DND-41 (cell line): ENCODE measurements at regions not wholly inside any gene's neighbourhood (a gene's known extent, or its start where the extent isn't known, plus 50 kb on each side); places are given as distances from the start of the nearest gene placed in this dataset.

ENCODE experiments used
- ATAC-seq: fragments of 200-7000 bp; cut with Tn5 transposase; 3 replicates; pipeline ENCODE4 v1.9.1; 2021; ENCODE audit warnings: low read depth; ENCODE audit not compliant: insufficient read depth
- DNase-seq: peaks from one replicate; pipeline ENCODE4 v3.0.0-alpha.2; 2020
- H2AFZ ChIP-seq: 2 replicates; pipeline ENCODE4 v1.6.0; 2012; ENCODE audit warnings: low read depth, low read length
- H3K27ac ChIP-seq: 2 replicates; pipeline ENCODE4 v1.5.1; 2012; ENCODE audit warnings: low read length, inconsistent platforms
- H3K27me3 ChIP-seq: fragments of 200-600 bp; sonication (generic); 2 replicates; pipeline ENCODE4 v1.6.0; 2012; ENCODE audit warnings: low read length, mild to moderate bottlenecking, inconsistent platforms; ENCODE audit not compliant: insufficient read depth, poor library complexity
- H3K36me3 ChIP-seq: 2 replicates; pipeline ENCODE4 v1.5.1; 2012; ENCODE audit warnings: low read length, inconsistent platforms; ENCODE audit not compliant: insufficient read depth
- H3K4me1 ChIP-seq: 2 replicates; pipeline ENCODE4 v1.5.1; 2012; ENCODE audit warnings: mild to moderate bottlenecking, low read length; ENCODE audit not compliant: insufficient read depth
- H3K4me2 ChIP-seq: 2 replicates; pipeline ENCODE4 v1.6.0; 2012; ENCODE audit warnings: mild to moderate bottlenecking, moderate library complexity, low read length, inconsistent platforms; ENCODE audit not compliant: insufficient read depth
- H3K4me3 ChIP-seq, 2 experiments: fragments of 200-600 bp in 1 of 2; shearing (Covaris generic) in 1 of 2; 2 replicates each; pipeline ENCODE4 v1.5.1; 2012 to 2016; ENCODE audit warnings: inconsistent platforms in 2 of 2, low read length in 2 of 2, mild to moderate bottlenecking in 2 of 2, low read depth in 1 of 2, moderate library complexity in 1 of 2
- H3K79me2 ChIP-seq: 2 replicates; pipeline ENCODE4 v1.6.0; 2012; ENCODE audit warnings: low read length, inconsistent platforms; ENCODE audit not compliant: insufficient read depth
- H3K9ac ChIP-seq: 2 replicates; pipeline ENCODE4 v1.6.0; 2012; ENCODE audit warnings: low read depth, mild to moderate bottlenecking, inconsistent platforms, low read length, moderate library complexity
- H3K9me3 ChIP-seq: 2 replicates; pipeline ENCODE4 v1.5.1; 2012; ENCODE audit warnings: low read length, moderate library complexity, mild to moderate bottlenecking, inconsistent platforms; ENCODE audit not compliant: insufficient read depth, severe bottlenecking
- H4K20me1 ChIP-seq: 2 replicates; pipeline ENCODE4 v1.6.0; 2012; ENCODE audit warnings: low read length; ENCODE audit not compliant: insufficient read depth
- EZH2 ChIP-seq: IDR thresholded peaks from 3 replicates; pipeline ENCODE4 v1.6.1; 2012; ENCODE audit warnings: borderline replicate concordance, low read depth, mild to moderate bottlenecking, moderate library complexity, low read length, inconsistent platforms; ENCODE audit not compliant: severe bottlenecking
- TF ChIP-seq, protein P1 (sequence below): IDR thresholded peaks from 2 replicates; pipeline ENCODE4 v1.5.1; 2012; ENCODE audit warnings: borderline replicate concordance, low read length, moderate library complexity, mild to moderate bottlenecking; ENCODE audit not compliant: poor library complexity, severe bottlenecking; ENCODE audit errors: extremely low read depth

DNA sequence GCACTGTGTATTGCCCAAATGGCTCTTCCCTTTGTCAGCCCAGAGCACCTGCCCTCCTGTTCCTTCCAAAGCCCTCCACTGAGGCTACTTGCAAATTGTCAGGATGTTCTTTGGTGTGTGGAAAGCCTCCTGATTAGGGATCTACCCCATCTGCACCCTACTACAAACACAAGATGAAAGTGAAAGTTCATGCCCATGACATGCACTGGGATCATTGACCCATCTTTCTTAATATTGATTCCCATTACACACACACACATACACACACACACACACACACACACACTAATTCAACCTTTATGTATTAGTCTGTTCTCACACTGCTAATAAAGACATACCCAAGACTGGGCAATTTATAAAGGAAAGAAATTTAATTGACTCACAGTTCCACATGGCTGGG, 213.7 kb upstream of the IGFBP3 start:
- no peaks in the 10 kb centered on the region for H4K20me1 ChIP-seq
- DNase-seq (no peak), ATAC-seq (no peak)
- H3K4me1 ChIP-seq: no peaks in the 10 kb centered on the region
- peaks cover 8% of the 10 kb centered on the region for H3K27me3 ChIP-seq
- no peaks in the 10 kb centered on the region for H3K36me3 ChIP-seq
- H3K4me3 ChIP-seq: no peak overlapping the region
- H3K4me2 ChIP-seq: no peak overlapping the region
- H3K27ac ChIP-seq: no peak overlapping the region
- H3K9me3 ChIP-seq: no peaks in the 10 kb centered on the region
- H2AFZ ChIP-seq: no peak overlapping the region
- H3K79me2 ChIP-seq: no peaks in the 10 kb centered on the region
- H3K9ac ChIP-seq: no peak overlapping the region
- TF ChIP-seq EZH2: no peak
- TF ChIP-seq, protein P1, sequence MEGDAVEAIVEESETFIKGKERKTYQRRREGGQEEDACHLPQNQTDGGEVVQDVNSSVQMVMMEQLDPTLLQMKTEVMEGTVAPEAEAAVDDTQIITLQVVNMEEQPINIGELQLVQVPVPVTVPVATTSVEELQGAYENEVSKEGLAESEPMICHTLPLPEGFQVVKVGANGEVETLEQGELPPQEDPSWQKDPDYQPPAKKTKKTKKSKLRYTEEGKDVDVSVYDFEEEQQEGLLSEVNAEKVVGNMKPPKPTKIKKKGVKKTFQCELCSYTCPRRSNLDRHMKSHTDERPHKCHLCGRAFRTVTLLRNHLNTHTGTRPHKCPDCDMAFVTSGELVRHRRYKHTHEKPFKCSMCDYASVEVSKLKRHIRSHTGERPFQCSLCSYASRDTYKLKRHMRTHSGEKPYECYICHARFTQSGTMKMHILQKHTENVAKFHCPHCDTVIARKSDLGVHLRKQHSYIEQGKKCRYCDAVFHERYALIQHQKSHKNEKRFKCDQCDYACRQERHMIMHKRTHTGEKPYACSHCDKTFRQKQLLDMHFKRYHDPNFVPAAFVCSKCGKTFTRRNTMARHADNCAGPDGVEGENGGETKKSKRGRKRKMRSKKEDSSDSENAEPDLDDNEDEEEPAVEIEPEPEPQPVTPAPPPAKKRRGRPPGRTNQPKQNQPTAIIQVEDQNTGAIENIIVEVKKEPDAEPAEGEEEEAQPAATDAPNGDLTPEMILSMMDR: no peak

DNA sequence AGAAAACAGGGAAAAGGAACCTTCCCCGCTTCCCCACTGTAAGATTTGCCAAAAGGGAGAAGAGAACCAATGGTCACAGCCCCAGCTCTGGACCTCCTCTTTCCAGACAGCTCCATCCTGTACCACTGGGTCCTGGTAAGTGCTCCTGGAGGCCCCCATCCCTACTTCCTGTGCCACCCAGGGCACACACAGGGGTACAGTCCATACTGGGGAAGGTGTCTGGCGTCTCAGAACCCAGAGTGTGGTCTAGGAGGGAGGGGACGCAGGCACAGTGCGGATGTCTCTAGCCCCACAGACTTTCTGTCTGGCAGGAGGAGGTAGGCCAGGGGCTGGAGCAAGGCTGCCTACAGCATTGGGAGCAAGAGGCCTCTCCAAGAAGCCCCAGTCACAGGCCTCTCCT, 213.3 kb upstream of the IGFBP3 start:
- Histone ChIP-seq H3K4me3 (no peak overlapping the region), H2AFZ (no peak overlapping the region), H3K9ac (no peak overlapping the region), H3K27me3 (peaks cover 11% of the 10 kb centered on the region), H3K4me2 (no peak overlapping the region), H4K20me1 (no peaks in the 10 kb centered on the region), H3K27ac (no peak overlapping the region), H3K4me1 (no peaks in the 10 kb centered on the region), H3K9me3 (no peaks in the 10 kb centered on the region), H3K79me2 (no peaks in the 10 kb centered on the region), H3K36me3 (no peaks in the 10 kb centered on the region)
- no peak for TF ChIP-seq EZH2
- TF ChIP-seq, protein P1: no peak
- DNase-seq (no peak), ATAC-seq (no peak)

DNA sequence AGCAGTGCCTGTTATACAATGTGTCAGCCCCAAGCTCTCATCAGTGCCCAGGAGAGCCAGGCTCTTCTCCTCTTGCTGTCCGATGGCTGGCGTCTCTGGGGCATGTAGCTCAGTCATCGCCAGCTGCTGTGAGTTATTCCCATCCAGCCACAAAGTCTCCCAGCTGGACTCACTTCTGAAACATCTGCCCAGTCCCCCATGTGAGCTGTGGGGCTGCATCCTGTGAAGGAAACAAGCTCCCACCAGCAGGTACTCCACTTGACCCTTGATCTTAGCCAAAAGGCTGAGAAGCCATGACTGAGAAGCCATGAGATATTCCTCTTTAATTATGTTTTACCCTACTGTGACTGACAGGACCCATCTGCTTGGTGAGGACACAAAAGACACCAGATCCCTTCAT, 212.7 kb upstream of the IGFBP3 start:
- Histone ChIP-seq H3K36me3 (no peaks in the 10 kb centered on the region), H3K79me2 (no peaks in the 10 kb centered on the region), H3K27me3 (peaks cover 11% of the 10 kb centered on the region), H3K27ac (no peak overlapping the region), H3K9ac (no peak overlapping the region), H3K9me3 (no peaks in the 10 kb centered on the region), H4K20me1 (no peaks in the 10 kb centered on the region), H3K4me1 (no peaks in the 10 kb centered on the region), H3K4me3 (no peak overlapping the region), H3K4me2 (no peak overlapping the region), H2AFZ (no peak overlapping the region)
- ATAC-seq: no peak
- TF ChIP-seq, protein P1: no peak
- TF ChIP-seq EZH2: no peak
- no peak for DNase-seq

DNA sequence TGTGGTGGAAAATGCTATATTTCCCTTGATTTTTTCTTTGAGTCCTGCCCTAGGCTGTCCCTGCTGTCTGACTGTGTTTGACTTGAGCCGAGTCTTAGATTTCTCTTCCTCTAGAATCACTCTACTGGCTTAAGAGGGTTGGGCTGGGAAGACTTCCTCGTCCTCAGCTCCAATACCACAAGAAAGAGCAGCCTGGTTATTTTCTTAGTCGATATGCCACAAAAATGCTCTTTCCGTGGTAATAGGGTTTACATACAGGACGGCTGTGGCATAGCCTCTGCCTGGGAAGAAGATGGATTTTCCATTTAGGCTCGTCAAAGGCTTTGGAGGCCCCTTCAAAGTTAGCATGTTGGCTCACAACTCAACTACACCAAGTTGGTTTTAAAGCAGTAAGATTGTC, 212.0 kb upstream of the IGFBP3 start:
- Histone ChIP-seq H3K9ac (no peak overlapping the region), H3K36me3 (no peaks in the 10 kb centered on the region), H2AFZ (no peak overlapping the region), H3K79me2 (no peaks in the 10 kb centered on the region), H3K4me1 (no peaks in the 10 kb centered on the region), H4K20me1 (no peaks in the 10 kb centered on the region), H3K27ac (no peak overlapping the region), H3K9me3 (no peaks in the 10 kb centered on the region), H3K27me3 (peaks cover 11% of the 10 kb centered on the region), H3K4me3 (no peak overlapping the region), H3K4me2 (no peak overlapping the region)
- ATAC-seq (no peak), DNase-seq (no peak)
- no peak for TF ChIP-seq EZH2
- TF ChIP-seq, protein P1: no peak
